ENCODE measurements at regions not wholly inside any gene's neighbourhood (a gene's known extent, or its start where the extent isn't known, plus 50 kb on each side); places are given as distances from the start of the nearest gene placed in this dataset.

- TF ChIP-seq CTCF (conservative IDR thresholded peaks at IDR 0.05; ENCODE audit: low read depth, low read length) (no peak), EZH2 (IDR thresholded peaks at IDR 0.05; ENCODE audit: borderline replicate concordance, low read depth, low read length, poor library complexity, severe bottlenecking) (no peak)
Observed at GRCh38 chr6:99120641-99121040, 172.9 kb upstream of the FBXL4 start.

All from A673 (cell line).